Mesenchymal stem cell (in vitro differentiated cells and primary cell): ENCODE measurements at regions not wholly inside any gene's neighbourhood (a gene's known extent, or its start where the extent isn't known, plus 50 kb on each side); places are given as distances from the start of the nearest gene placed in this dataset.

Source experiments
- DNase-seq: peaks from one replicate; pipeline ENCODE4 v3.0.0-alpha.2; 2013
- H2AFZ ChIP-seq: one replicate; pipeline ENCODE4 v1.6.1; 2013; ENCODE audit warnings: low read depth, mild to moderate bottlenecking, control low read depth, inconsistent platforms, low read length, moderate library complexity
- H2AK5ac ChIP-seq: 2 replicates; pipeline ENCODE4 v1.6.1; 2013; ENCODE audit warnings: low read length, moderate library complexity, mild to moderate bottlenecking, inconsistent platforms; ENCODE audit not compliant: severe bottlenecking
- H2BK120ac ChIP-seq: one replicate; pipeline ENCODE4 v1.6.1; 2013; ENCODE audit warnings: low read depth, mild to moderate bottlenecking, inconsistent platforms, low read length, moderate library complexity
- H2BK12ac ChIP-seq, 2 experiments: one replicate each; pipeline ENCODE4 v1.6.1; 2013; ENCODE audit warnings: inconsistent platforms in 2 of 2, low read length in 2 of 2, mild to moderate bottlenecking in 2 of 2, moderate library complexity in 2 of 2, control low read depth in 1 of 2
- H2BK15ac ChIP-seq: one replicate; pipeline ENCODE4 v1.6.1; 2013; ENCODE audit warnings: mild to moderate bottlenecking, low read depth, inconsistent platforms; ENCODE audit not compliant: poor library complexity, severe bottlenecking
- H2BK5ac ChIP-seq: 2 replicates; pipeline ENCODE4 v1.6.1; 2013; ENCODE audit warnings: low read depth, mild to moderate bottlenecking, low read length, control low read depth, inconsistent platforms; ENCODE audit not compliant: poor library complexity, severe bottlenecking
- H3K14ac ChIP-seq, 2 experiments: one replicate each; pipeline ENCODE4 v1.6.1; 2013; ENCODE audit warnings: inconsistent platforms in 2 of 2, low read length in 2 of 2, control low read depth in 1 of 2, mild to moderate bottlenecking in 1 of 2, moderate library complexity in 1 of 2
- H3K18ac ChIP-seq, 2 experiments: one replicate each; pipeline ENCODE4 v1.6.1; 2013; ENCODE audit warnings: inconsistent platforms in 2 of 2, low read length in 2 of 2, control low read depth in 1 of 2, low read depth in 1 of 2, mild to moderate bottlenecking in 1 of 2
- H3K23ac ChIP-seq, 2 experiments: one replicate each; pipeline ENCODE4 v1.6.1; 2013; ENCODE audit warnings: inconsistent platforms in 2 of 2, low read length in 2 of 2, mild to moderate bottlenecking in 2 of 2, moderate library complexity in 2 of 2, control low read depth in 1 of 2
- H3K27ac ChIP-seq: 2 replicates; pipeline ENCODE4 v1.5.1; 2013; ENCODE audit warnings: mild to moderate bottlenecking, moderate library complexity, low read length, control low read depth, inconsistent platforms; ENCODE audit not compliant: poor library complexity, severe bottlenecking
- H3K27me3 ChIP-seq, 2 experiments: 2 replicates each; pipeline versions ENCODE4 v1.6.1 to v1.7.0; 2013; ENCODE audit warnings: low read length in 2 of 2, mild to moderate bottlenecking in 2 of 2, moderate library complexity in 2 of 2, control low read depth in 1 of 2, inconsistent platforms in 1 of 2; ENCODE audit not compliant: control insufficient read depth in 1 of 2, insufficient read depth in 1 of 2
- H3K36me3 ChIP-seq, 2 experiments: 2 replicates each; pipeline versions ENCODE4 v1.6.1 to v1.7.0; 2013; ENCODE audit warnings: low read length in 2 of 2, control low read depth in 1 of 2, inconsistent platforms in 1 of 2, low read depth in 1 of 2, mild to moderate bottlenecking in 1 of 2; ENCODE audit not compliant: insufficient read depth in 2 of 2, control insufficient read depth in 1 of 2
- H3K4ac ChIP-seq, 2 experiments: one replicate each; pipeline ENCODE4 v1.6.1; 2013; ENCODE audit warnings: inconsistent platforms in 2 of 2, low read length in 2 of 2, mild to moderate bottlenecking in 2 of 2, moderate library complexity in 2 of 2, control low read depth in 1 of 2, low read depth in 1 of 2
- H3K4me1 ChIP-seq: 2 replicates; pipeline ENCODE4 v1.6.1; 2013; ENCODE audit warnings: low read depth, low read length, control low read depth; ENCODE audit not compliant: control insufficient read depth, insufficient read depth
- H3K4me2 ChIP-seq: 2 replicates; pipeline ENCODE4 v1.6.1; 2013; ENCODE audit warnings: low read length, mild to moderate bottlenecking, inconsistent platforms; ENCODE audit not compliant: poor library complexity, severe bottlenecking
- H3K4me3 ChIP-seq, 2 experiments: 2 replicates each; pipeline versions ENCODE4 v1.5.1 to v1.7.0; 2013; ENCODE audit warnings: low read length in 2 of 2, mild to moderate bottlenecking in 2 of 2, control low read depth in 1 of 2, low read depth in 1 of 2; ENCODE audit not compliant: insufficient read depth in 1 of 2
- H3K79me1 ChIP-seq: replicated peaks from 2 replicates; pipeline ENCODE4 v1.6.1; 2013; ENCODE audit warnings: mild to moderate bottlenecking, control low read depth, low read length, inconsistent platforms; ENCODE audit not compliant: poor library complexity, severe bottlenecking
- H3K9ac ChIP-seq: 2 replicates; pipeline ENCODE4 v1.7.0; 2013; ENCODE audit warnings: mild to moderate bottlenecking, low read length, moderate library complexity
- H3K9me3 ChIP-seq: 2 replicates; pipeline ENCODE4 v1.7.0; 2013; ENCODE audit warnings: mild to moderate bottlenecking, low read length; ENCODE audit not compliant: control insufficient read depth
- H4K8ac ChIP-seq: one replicate; pipeline ENCODE4 v1.6.1; 2013; ENCODE audit warnings: inconsistent platforms, mild to moderate bottlenecking, low read length, moderate library complexity
- H4K91ac ChIP-seq: one replicate; pipeline ENCODE4 v1.6.1; 2013; ENCODE audit warnings: mild to moderate bottlenecking, low read length, inconsistent platforms
- WGBS: methylation state at CpG from one replicate; pipeline ENCODE4 v1.1.7; 2013; ENCODE audit warnings: mixed read lengths; 5-methylcytosine and 5-hydroxymethylcytosine counted together

DNA sequence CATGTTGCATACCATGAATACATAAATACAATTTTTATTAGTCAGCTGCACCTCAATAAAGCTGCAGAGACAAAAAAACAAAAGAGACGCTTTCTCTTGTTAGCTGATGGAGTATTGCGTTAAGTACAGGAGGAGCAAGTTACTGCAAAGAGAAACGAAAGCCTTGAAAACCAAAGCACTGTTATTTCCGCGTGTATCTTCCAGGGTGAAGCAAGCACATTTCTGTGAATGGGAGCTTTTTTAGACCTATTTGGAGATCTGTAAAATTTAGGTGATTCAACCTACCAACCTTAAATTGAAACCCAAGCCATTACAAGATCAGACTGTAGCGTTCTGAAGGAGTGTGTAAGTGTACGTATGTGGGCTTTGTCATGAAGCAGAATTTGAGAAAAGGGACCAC is 390.4 kb downstream of the SOX9 start:
- Histone ChIP-seq H3K9ac (no peak overlapping the region), H2BK12ac (no peak overlapping the region), H3K4me2 (no peak overlapping the region), H3K4ac (no peak overlapping the region), H4K91ac (no peak overlapping the region), H3K14ac (no peak overlapping the region), H3K18ac (no peak overlapping the region), H2BK15ac (no peak overlapping the region), H4K8ac (no peak overlapping the region), H3K4me1 (peaks cover 31% of the 10 kb centered on the region), H2BK120ac (no peak overlapping the region), H3K4me3 (no peak overlapping the region), H3K27me3 (no peaks in the 10 kb centered on the region), H3K79me1 (peaks cover 4% of the 10 kb centered on the region), H3K36me3 (no peaks in the 10 kb centered on the region), H2AFZ (no peak overlapping the region), H3K27ac (no peak overlapping the region), H2AK5ac (no peak overlapping the region), H3K23ac (no peak overlapping the region), H2BK5ac (no peak overlapping the region), H3K9me3 (no peaks in the 10 kb centered on the region)
- 96% methylated on average over 7 of the region's 7 CpGs for WGBS
- DNase-seq = no peak

DNA sequence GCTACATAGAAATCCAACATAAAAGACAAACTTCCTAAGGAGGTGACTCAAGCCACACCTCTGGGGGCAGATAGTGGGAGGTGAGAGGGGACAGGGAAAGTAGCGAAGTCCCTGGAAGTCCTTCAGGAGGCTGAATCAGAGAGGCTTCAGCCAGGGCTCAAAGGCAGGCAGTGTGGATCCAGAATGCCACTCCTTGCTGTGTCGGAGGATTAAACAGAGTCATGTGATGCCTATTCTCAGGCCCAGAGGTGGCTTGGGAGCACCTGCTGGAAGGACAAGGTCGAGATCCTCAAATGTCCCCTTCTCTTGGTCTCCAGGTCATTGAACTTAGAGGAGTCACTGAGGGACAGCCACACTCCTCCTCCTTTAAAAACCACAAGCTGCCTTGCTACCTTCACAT is 391.1 kb downstream of the SOX9 start:
- H2AK5ac ChIP-seq = peak overlapping the region; percentile 71
- 93% methylated on average over 3 of the region's 3 CpGs for WGBS

DNA sequence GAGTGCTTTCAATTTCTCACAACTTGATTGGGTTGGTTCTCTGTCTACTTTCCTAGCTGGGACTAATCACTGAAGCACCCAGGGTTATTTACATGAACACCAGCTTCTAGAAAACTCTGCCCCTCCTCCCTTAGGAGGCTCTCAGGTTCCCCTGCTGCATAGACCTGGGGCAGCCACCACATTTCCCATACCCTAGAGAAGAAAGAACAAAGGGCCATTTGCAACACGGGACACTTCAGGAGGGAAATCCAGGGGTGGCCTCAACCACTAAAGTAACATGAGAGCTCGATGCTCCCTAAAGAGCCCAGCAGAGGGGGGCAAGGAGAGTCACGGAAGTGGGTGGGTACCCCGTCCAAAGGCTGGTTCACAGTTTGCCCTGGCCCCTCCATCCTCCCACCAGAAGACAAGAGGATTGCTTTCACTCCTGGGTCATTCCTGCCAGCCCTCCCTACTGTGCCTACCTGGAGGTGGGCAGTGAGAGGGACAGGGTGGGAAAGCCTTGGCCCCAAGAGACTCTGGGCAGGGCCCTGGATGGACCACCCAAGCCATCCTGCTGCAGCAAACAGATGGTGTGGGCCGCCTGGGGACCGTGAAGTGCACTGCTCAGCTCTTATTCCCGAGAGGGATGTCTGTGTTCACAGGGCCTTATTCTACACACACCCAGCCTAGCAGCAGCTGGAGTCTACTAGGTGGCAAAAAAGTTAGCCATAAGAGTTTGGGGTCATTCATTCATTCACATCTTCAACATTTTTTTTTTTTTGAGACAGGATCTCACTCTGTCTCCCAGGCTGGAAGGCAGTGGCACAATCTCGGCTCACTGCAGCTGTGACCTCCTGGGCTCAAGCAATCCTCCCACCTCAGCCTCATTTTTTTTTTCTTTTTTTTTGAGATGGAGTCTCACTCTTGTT is 392.1 kb downstream of the SOX9 start:
- H3K4me3 ChIP-seq = no peak overlapping the region
- H3K4me2 ChIP-seq = no peak overlapping the region
- no peak overlapping the region for H3K4ac ChIP-seq
- no peaks in the 10 kb centered on the region for H3K27me3 ChIP-seq
- H3K4me1 ChIP-seq = peaks cover 33% of the 10 kb centered on the region
- no peak overlapping the region for H4K91ac ChIP-seq
- H2BK5ac ChIP-seq = no peak overlapping the region
- no peak overlapping the region for H2AFZ ChIP-seq
- no peaks in the 10 kb centered on the region for H3K79me1 ChIP-seq
- WGBS = 93% methylated on average over 3 of the region's 8 CpGs
- peak overlapping the region in 1 of 2 experiments; percentile 16 for H2BK12ac ChIP-seq
- H3K23ac ChIP-seq = peak overlapping the region in 1 of 2 experiments; percentile 9
- peak overlapping the region; percentile 88 for H2AK5ac ChIP-seq
- H3K14ac ChIP-seq = no peak overlapping the region
- no peaks in the 10 kb centered on the region for H3K36me3 ChIP-seq
- H3K9ac ChIP-seq = no peak overlapping the region
- H2BK15ac ChIP-seq = no peak overlapping the region
- H2BK120ac ChIP-seq = no peak overlapping the region
- no peak overlapping the region for H4K8ac ChIP-seq
- no peak overlapping the region for H3K18ac ChIP-seq
- DNase-seq = no peak
- H3K27ac ChIP-seq = no peak overlapping the region
- H3K9me3 ChIP-seq = no peaks in the 10 kb centered on the region

More for the DNA sequence above, 391.1 kb downstream of the SOX9 start:
- H3K14ac ChIP-seq = no peak overlapping the region
- peaks cover 33% of the 10 kb centered on the region for H3K4me1 ChIP-seq
- H3K9ac ChIP-seq = no peak overlapping the region
- H3K27ac ChIP-seq = no peak overlapping the region
- H4K91ac ChIP-seq = no peak overlapping the region
- no peaks in the 10 kb centered on the region for H3K9me3 ChIP-seq
- no peak overlapping the region for H2BK120ac ChIP-seq
- no peak overlapping the region for H3K23ac ChIP-seq
- H2BK15ac ChIP-seq = peak overlapping the region; percentile 29
- no peak for DNase-seq
- H3K36me3 ChIP-seq = no peaks in the 10 kb centered on the region
- H3K79me1 ChIP-seq = peaks cover 4% of the 10 kb centered on the region
- no peak overlapping the region for H2AFZ ChIP-seq
- no peak overlapping the region for H3K4me3 ChIP-seq
- no peak overlapping the region for H2BK12ac ChIP-seq
- no peak overlapping the region for H2BK5ac ChIP-seq
- H3K18ac ChIP-seq = no peak overlapping the region
- no peak overlapping the region for H3K4ac ChIP-seq
- H3K27me3 ChIP-seq = no peaks in the 10 kb centered on the region
- H4K8ac ChIP-seq = no peak overlapping the region
- no peak overlapping the region for H3K4me2 ChIP-seq

DNA sequence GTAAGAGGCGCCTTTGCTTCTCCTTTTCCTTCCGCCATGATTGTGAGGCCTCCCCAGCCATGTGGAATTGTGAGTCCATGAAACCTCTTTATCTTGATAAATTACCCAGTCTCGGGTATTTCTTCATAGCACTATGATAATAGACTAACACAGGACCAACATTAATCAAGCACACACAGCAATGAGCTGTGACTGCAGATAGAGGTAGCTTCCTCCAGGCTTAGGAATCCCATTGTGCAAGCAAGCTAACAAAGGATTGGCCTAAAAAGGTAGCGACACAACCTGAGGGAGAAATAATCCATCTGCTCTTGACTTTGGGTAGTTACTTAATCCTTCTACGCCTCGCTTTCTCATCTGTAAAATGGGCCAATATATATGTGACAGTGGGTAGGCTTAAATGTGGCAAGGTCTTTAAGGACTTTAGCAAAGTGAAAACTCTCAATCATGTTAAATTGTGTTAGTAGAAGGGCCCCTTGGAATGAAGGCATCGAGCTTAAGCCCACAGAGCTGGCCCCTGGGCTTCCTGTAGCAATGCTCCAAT is 393.6 kb downstream of the SOX9 start:
- Histone ChIP-seq H3K18ac (no peak overlapping the region), H2AK5ac (no peak overlapping the region)

More for the DNA sequence above, 393.6 kb downstream of the SOX9 start:
- no peak overlapping the region for H2BK15ac ChIP-seq
- no peak overlapping the region for H3K14ac ChIP-seq
- no peak for DNase-seq
- no peak overlapping the region for H4K91ac ChIP-seq
- H3K4me1 ChIP-seq = peaks cover 44% of the 10 kb centered on the region
- H3K27me3 ChIP-seq = no peaks in the 10 kb centered on the region
- H2AFZ ChIP-seq = no peak overlapping the region
- 98% methylated on average over 7 of the region's 7 CpGs for WGBS
- peak overlapping the region; percentile 77 for H3K9ac ChIP-seq
- H2BK120ac ChIP-seq = no peak overlapping the region
- no peak overlapping the region for H2BK5ac ChIP-seq
- no peaks in the 10 kb centered on the region for H3K9me3 ChIP-seq
- H3K23ac ChIP-seq = no peak overlapping the region
- H3K4me2 ChIP-seq = no peak overlapping the region
- H2BK12ac ChIP-seq = no peak overlapping the region
- no peaks in the 10 kb centered on the region for H3K36me3 ChIP-seq
- peaks cover under 1% of the 10 kb centered on the region for H3K79me1 ChIP-seq
- no peak overlapping the region for H3K4ac ChIP-seq
- no peak overlapping the region for H4K8ac ChIP-seq
- H3K27ac ChIP-seq = peak overlapping the region; percentile 69
- H3K4me3 ChIP-seq = peak overlapping the region in 1 of 2 experiments; percentile 58
